ENCODE measurements at regions not wholly inside any gene's neighbourhood (a gene's known extent, or its start where the extent isn't known, plus 50 kb on each side); places are given as distances from the start of the nearest gene placed in this dataset.

DNA sequence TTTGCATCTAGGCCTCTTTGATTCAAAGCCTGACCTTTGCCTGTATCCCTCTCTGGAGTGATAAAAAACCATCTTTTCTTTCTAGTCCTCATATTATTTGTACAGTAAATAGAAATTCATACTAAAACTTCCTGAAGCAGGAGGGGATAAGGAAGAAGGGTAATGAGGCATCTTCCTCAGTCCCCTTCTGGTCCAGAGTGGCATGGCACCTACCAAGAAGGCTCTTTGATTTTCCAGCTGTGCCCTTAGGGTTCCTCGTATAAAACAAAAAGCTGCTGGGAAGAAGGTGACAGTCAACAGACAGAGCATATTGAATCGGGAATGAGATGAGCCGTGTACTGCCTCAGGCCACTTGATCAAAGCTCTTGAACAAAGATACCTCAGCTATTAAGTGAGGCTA is 71.9 kb upstream of the SPDL1 start:
- no peak overlapping the region for H3K27ac ChIP-seq
- TF ChIP-seq ZFX (IDR thresholded peaks at IDR 0.05): no peak
- TF ChIP-seq, protein P1, sequence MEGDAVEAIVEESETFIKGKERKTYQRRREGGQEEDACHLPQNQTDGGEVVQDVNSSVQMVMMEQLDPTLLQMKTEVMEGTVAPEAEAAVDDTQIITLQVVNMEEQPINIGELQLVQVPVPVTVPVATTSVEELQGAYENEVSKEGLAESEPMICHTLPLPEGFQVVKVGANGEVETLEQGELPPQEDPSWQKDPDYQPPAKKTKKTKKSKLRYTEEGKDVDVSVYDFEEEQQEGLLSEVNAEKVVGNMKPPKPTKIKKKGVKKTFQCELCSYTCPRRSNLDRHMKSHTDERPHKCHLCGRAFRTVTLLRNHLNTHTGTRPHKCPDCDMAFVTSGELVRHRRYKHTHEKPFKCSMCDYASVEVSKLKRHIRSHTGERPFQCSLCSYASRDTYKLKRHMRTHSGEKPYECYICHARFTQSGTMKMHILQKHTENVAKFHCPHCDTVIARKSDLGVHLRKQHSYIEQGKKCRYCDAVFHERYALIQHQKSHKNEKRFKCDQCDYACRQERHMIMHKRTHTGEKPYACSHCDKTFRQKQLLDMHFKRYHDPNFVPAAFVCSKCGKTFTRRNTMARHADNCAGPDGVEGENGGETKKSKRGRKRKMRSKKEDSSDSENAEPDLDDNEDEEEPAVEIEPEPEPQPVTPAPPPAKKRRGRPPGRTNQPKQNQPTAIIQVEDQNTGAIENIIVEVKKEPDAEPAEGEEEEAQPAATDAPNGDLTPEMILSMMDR (conservative IDR thresholded peaks at IDR 0.05): no peak; the same call in 1 of the 2 replicates

DNA sequence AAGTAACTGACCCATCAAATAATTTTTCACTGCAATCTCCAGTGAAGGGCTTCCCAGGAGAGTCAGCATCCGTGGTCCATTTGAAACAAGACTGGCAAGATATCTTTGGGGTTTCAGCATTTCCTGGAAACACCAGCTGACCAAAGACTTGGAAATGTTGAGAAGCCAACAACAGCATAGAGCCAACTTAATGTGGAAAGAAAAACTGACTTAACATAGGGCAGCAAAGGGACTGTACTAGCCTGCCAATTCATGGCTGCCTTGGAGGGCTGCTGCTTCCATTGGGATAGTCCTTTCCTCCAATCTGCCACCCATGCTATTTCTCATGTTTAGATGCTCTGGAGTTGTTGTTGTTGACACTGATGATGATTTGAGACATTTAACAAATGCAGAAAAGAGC is 76.5 kb upstream of the SPDL1 start:
- H3K27ac ChIP-seq: no peak overlapping the region
- no peak for TF ChIP-seq ZFX (IDR thresholded peaks at IDR 0.05)
- TF ChIP-seq, protein P1 (conservative IDR thresholded peaks at IDR 0.05): no peak

DNA sequence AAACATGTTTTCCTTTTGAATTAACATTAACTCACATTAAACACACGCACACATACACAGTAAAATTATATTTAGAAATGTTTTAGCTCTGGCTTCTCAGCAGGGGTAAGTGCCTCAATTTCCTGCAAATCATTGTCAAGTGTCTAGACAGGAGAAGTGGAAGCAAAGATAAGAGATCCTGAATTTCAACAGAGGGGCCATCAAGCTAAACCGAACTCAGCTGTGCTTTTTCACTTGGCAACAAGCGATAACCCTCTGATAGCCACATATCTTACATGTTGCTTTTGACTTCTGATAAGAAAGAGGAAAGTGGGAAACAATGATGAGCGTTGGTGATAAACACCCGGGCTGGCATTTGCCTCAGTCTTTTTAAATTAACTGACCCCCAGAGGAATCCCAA is 79.7 kb upstream of the SPDL1 start:
- TF ChIP-seq, protein P1 (conservative IDR thresholded peaks at IDR 0.05): no peak
- no peak for TF ChIP-seq ZFX (IDR thresholded peaks at IDR 0.05)
- no peak overlapping the region for H3K27ac ChIP-seq

DNA sequence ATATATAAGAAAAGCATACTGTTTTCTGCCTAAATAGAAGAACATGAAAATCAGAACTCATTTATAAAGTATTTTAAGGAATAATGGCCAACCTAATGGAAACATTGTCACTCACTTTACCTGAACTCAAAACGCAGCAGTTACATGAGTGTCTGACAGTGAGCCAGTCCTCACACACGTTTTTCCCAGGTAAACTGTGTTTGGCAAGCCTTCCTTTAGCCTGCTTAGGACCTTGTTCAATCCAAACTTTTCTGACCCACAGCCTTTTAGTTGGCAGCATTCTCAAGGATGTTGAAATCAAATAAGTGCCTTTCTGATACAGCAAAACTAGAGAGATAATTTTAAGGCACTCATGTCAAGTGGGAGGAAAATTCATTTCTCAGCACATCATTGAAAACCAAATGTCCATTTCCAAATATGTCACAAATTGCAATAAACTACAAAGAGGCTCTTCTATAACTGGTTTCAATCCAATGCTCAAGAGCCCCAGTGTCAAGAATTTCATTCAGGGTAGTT is 83.5 kb upstream of the SPDL1 start:
- no peak overlapping the region for H3K27ac ChIP-seq
- TF ChIP-seq, protein P1 (conservative IDR thresholded peaks at IDR 0.05): no peak
- no peak for TF ChIP-seq ZFX (IDR thresholded peaks at IDR 0.05)

DNA sequence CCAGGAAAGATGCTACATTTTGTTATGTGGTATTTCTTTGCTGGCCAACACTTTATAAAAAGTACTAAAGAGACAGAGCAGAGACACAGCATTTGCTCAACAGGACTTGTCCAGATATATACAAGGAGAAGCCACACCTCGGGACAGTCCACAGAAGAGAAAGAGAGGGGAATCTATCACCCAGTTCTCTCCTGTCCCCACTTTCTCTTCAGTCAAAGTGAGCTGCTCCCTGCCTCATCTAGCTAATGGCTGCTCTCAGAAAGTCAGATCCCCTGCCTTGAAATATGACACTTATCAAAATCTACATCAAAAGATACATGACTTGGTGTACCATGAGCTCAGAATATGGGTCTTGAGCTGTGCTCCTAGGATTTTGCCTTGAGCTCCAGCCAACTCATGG is 86.7 kb upstream of the SPDL1 start:
- no peak for TF ChIP-seq ZFX (IDR thresholded peaks at IDR 0.05)
- TF ChIP-seq, protein P1 (conservative IDR thresholded peaks at IDR 0.05): no peak
- no peak overlapping the region for H3K27ac ChIP-seq

DNA sequence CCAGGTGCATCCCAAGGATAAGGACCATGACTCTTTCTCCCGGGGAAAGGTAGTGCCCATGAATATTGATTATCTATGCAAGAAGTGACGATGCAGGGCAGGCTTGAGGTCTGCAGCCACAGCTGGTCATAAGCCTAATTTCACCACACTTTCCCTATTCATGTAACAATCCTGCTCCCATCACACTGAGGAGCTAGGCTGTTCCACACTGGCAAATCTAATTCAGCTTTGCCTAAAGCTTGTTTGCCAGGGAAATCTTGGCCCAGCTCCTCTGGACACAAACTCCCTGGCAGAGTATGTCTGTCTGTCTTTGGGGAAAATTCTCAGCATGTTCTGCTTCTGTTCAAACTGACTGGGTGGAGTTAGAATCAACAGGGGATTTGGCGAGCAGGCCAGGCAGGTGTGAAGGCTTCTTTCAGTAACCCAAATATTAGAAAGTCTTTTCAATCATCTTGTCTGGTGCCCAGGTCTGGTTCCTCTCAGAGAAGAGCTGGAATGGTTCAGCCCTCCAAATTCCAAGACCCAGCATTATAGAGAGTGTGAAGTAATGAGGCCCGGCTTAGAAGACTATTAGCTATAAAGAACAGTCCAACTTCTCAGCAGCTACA is 88.5 kb upstream of the SPDL1 start:
- no peak overlapping the region for H3K27ac ChIP-seq
- TF ChIP-seq, protein P1 (conservative IDR thresholded peaks at IDR 0.05): no peak
- TF ChIP-seq ZFX (IDR thresholded peaks at IDR 0.05): no peak

DNA sequence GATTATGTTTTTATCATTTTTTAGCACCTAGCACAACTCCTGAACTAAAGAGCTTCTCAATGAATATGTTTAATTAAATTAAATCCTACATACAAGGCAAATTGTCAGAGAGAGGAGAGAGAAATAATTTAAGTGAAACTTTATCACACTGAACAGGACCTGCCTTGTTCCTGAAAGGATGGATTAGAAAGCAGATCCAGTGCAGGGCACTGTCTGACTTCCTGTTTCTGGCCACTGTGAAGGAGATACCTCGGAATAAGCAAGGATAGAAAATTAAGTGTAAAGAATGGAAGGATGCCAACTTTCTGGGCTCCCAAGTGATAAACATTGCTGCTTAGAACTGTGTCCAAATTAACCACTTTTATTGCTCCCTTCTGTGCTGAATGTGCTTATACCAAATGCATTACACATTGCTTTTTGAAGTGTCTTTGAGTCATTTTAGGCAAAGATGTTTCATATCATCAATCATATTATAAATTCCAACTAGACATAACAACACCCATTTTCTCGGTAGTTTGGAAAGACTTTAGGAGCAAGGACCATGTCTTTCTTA is 89.1 kb upstream of the SPDL1 start:
- no peak overlapping the region for H3K27ac ChIP-seq
- no peak for TF ChIP-seq ZFX (IDR thresholded peaks at IDR 0.05)
- TF ChIP-seq, protein P1 (conservative IDR thresholded peaks at IDR 0.05): no peak

Measured in C4-2B (cell line).